T-cell (primary cell): ENCODE measurements at regions not wholly inside any gene's neighbourhood (a gene's known extent, or its start where the extent isn't known, plus 50 kb on each side); places are given as distances from the start of the nearest gene placed in this dataset.
"Not testable (repeated sequence)": the region's sequence is repeated elsewhere in the genome, so short reads cannot be mapped to it uniquely, and the experiment has no call there.

Experiments
- ATAC-seq, 4 experiments: fragments of 200-7000 bp in 3 of 4; fragments of 150-1000 bp in 1 of 4; cut with Tn5 transposase; replicated peaks in 1 of 4; 1 replicate in 3 of 4; 2 replicates in 1 of 4; pipeline ENCODE4 v1.10.0; 2021; ENCODE audit warnings: moderate library complexity in 3 of 4, mild to moderate bottlenecking in 2 of 4, moderate number of reproducible peaks in 1 of 4
- CTCF ChIA-PET, 2 donors: fragments of 300-600 bp; sonication (Branson Sonifier 250); formaldehyde crosslinking; loops; one replicate each; lab custom pipeline; 2022; ENCODE audit warnings: antibody characterized with exemption in 2 of 2; lab: Charles Lee
- POLR2A ChIA-PET, 2 donors: fragments of 300-600 bp; sonication (Branson Sonifier 250); formaldehyde crosslinking; loops; one replicate each; lab custom pipeline; 2022; ENCODE audit warnings: antibody characterized with exemption in 2 of 2; lab: Charles Lee
- DNase-seq, 35 experiments: peaks; one replicate each; pipeline versions ENCODE4 v3.0.0 to v3.0.0-alpha.2; 2013 to 2023
- H3K27ac ChIP-seq: one replicate; pipeline ENCODE4 v1.5.1; 2013; ENCODE audit warnings: low read length
- H3K27me3 ChIP-seq, 2 experiments: replicated peaks in 1 of 2; 1 replicate in 1 of 2; 2 replicates in 1 of 2; pipeline versions ENCODE4 v1.6.1 to v1.7.0; 2013; ENCODE audit warnings: low read length in 1 of 2, mixed read lengths in 1 of 2; ENCODE audit not compliant: control insufficient read depth in 2 of 2, insufficient read depth in 2 of 2; ENCODE audit errors: extremely low read depth in 1 of 2
- H3K36me3 ChIP-seq, 2 donors: 1 replicate in 1 of 2; 2 replicates in 1 of 2; pipeline versions ENCODE4 v1.6.1 to v1.7.0; 2013; ENCODE audit warnings: low read length in 1 of 2; ENCODE audit not compliant: control insufficient read depth in 2 of 2, insufficient read depth in 1 of 2; ENCODE audit errors: extremely low read depth in 1 of 2
- H3K4me1 ChIP-seq, 2 experiments: 1 replicate in 1 of 2; 2 replicates in 1 of 2; pipeline versions ENCODE4 v1.6.1 to v1.7.0; 2013; ENCODE audit warnings: low read length in 2 of 2, mixed read lengths in 1 of 2; ENCODE audit not compliant: insufficient read depth in 2 of 2, control insufficient read depth in 1 of 2; ENCODE audit errors: extremely low read depth in 1 of 2
- H3K4me3 ChIP-seq, 2 donors: 1 replicate in 1 of 2; 2 replicates in 1 of 2; pipeline versions ENCODE4 v1.5.1 to v1.7.0; 2013; ENCODE audit warnings: mild to moderate bottlenecking in 2 of 2, low read length in 1 of 2, moderate library complexity in 1 of 2; ENCODE audit not compliant: control insufficient read depth in 1 of 2; ENCODE audit errors: extremely low read depth in 1 of 2
- H3K9me3 ChIP-seq: 2 replicates; pipeline ENCODE4 v1.7.0; 2013
- H3K27ac Mint-ChIP-seq, 2 donors: one replicate each; pipeline ENCODE4 v1.8.0; 2020 to 2021; ENCODE audit warnings: mild to moderate bottlenecking in 2 of 2, mixed read lengths in 2 of 2
- H3K27me3 Mint-ChIP-seq, 2 donors: one replicate each; pipeline ENCODE4 v1.8.0; 2021 to 2022; ENCODE audit warnings: mixed read lengths in 2 of 2
- H3K36me3 Mint-ChIP-seq: one replicate; pipeline ENCODE4 v1.8.0; 2021; ENCODE audit warnings: mixed read lengths
- H3K4me1 Mint-ChIP-seq, 3 donors: one replicate each; pipeline ENCODE4 v1.8.0; 2020 to 2022; ENCODE audit warnings: mixed read lengths in 3 of 3, mild to moderate bottlenecking in 1 of 3
- H3K4me3 Mint-ChIP-seq, 3 donors: one replicate each; pipeline ENCODE4 v1.8.0; 2020 to 2022; ENCODE audit warnings: mild to moderate bottlenecking in 3 of 3, mixed read lengths in 3 of 3, moderate library complexity in 3 of 3
- H3K9me3 Mint-ChIP-seq, 3 donors: one replicate each; pipeline ENCODE4 v1.8.0; 2020 to 2022; ENCODE audit warnings: mixed read lengths in 3 of 3
- WGBS: methylation state at CpG from one replicate; pipeline ENCODE4 v1.1.5; 2013; ENCODE audit warnings: missing lambda C conversion rate; ENCODE audit not compliant: insufficient coverage; 5-methylcytosine and 5-hydroxymethylcytosine counted together

DNA sequence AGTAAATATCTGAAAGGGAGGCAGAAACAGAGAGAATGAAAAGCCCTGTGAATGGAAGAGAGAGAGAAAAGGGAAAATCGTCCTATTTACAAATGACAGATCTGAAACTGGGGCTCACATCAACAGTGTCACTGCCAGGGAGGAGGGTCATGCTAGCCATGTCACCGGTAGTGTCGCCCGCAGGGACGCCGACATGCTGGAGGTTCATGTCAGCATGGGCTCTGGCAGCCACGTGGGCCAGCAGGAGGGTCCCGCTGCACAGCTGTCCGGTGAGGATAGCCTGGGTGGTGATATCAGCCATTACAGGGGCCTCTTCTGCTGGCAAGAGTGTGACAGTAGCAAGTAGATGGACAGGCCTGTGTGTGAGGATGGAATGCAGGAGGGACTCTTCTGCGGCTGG lies 738.6 kb upstream of the DEFB115 start:
- H3K4me1 ChIP-seq, H3K36me3 Mint-ChIP-seq, H3K27me3 Mint-ChIP-seq, H3K36me3 ChIP-seq, H3K9me3 ChIP-seq, H3K27ac ChIP-seq, H3K4me1 Mint-ChIP-seq, DNase-seq, H3K27ac Mint-ChIP-seq, H3K4me3 ChIP-seq, POLR2A ChIA-PET, H3K4me3 Mint-ChIP-seq, ATAC-seq, H3K27me3 ChIP-seq, CTCF ChIA-PET: not testable (repeated sequence)
- H3K9me3 Mint-ChIP-seq: peaks cover 8 to 18% (median 15%) of the 10 kb centered on the region in 3 donors
- 91% methylated on average over 8 of the region's 10 CpGs for WGBS

- not testable (repeated sequence) for H3K27me3 ChIP-seq
Measured at GRCh38 chr20:30521686-30522415, 735.6 kb upstream of the DEFB115 start.

DNA sequence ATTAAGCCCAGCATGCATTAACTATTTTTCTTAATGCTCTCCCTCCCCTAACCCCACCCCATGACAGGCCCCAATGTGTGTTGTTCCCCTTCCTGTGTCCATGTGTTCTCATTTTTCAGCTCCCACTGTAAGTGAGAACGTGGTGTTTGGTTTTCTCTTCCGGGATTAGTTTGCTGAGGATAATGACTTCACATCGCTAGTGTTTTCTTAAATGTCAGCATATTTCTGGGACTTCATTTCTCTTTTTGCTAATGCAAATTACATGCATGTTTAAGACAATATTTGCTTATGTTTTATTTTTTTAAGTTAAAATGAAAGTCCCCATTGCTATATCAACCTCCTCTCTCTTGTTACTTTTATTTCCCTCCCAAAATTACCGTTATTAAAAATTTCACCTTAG lies 733.3 kb upstream of the DEFB115 start:
- WGBS: no CpG with 5 or more reads among the region's 4 CpGs
- H3K9me3 ChIP-seq, H3K4me1 ChIP-seq, H3K27me3 ChIP-seq, ATAC-seq, H3K36me3 ChIP-seq, POLR2A ChIA-PET, CTCF ChIA-PET, H3K36me3 Mint-ChIP-seq, H3K4me1 Mint-ChIP-seq, H3K4me3 Mint-ChIP-seq, DNase-seq, H3K4me3 ChIP-seq, H3K27me3 Mint-ChIP-seq, H3K27ac ChIP-seq, H3K27ac Mint-ChIP-seq: not testable (repeated sequence)
- peaks cover 4 to 11% (median 10%) of the 10 kb centered on the region in 3 donors for H3K9me3 Mint-ChIP-seq

More at GRCh38 chr20:30521686-30522415, 735.6 kb upstream of the DEFB115 start:
- H3K9me3 Mint-ChIP-seq, POLR2A ChIA-PET, H3K4me3 Mint-ChIP-seq, ATAC-seq, DNase-seq, H3K27me3 Mint-ChIP-seq, H3K4me3 ChIP-seq, H3K27ac Mint-ChIP-seq, H3K27ac ChIP-seq, H3K4me1 Mint-ChIP-seq, H3K36me3 Mint-ChIP-seq, H3K36me3 ChIP-seq, H3K9me3 ChIP-seq, CTCF ChIA-PET, H3K4me1 ChIP-seq: not testable (repeated sequence)
- WGBS: 96% methylated on average over 5 of the region's 15 CpGs

- H3K27me3 ChIP-seq, H3K4me3 Mint-ChIP-seq, H3K27me3 Mint-ChIP-seq, H3K9me3 ChIP-seq, H3K36me3 ChIP-seq, ATAC-seq, POLR2A ChIA-PET, H3K27ac ChIP-seq, H3K4me1 ChIP-seq, H3K27ac Mint-ChIP-seq, H3K4me3 ChIP-seq, DNase-seq, H3K4me1 Mint-ChIP-seq, H3K36me3 Mint-ChIP-seq, CTCF ChIA-PET: not testable (repeated sequence)
- H3K9me3 Mint-ChIP-seq: peaks cover 8 to 14% (median 10%) of the 10 kb centered on the region in 3 donors
- 83% methylated on average over 1 of the region's 2 CpGs for WGBS
Measured at GRCh38 chr20:30524761-30525160, 732.7 kb upstream of the DEFB115 start.

- H3K4me3 ChIP-seq, DNase-seq, H3K27me3 Mint-ChIP-seq, H3K9me3 ChIP-seq, H3K4me1 ChIP-seq, POLR2A ChIA-PET, CTCF ChIA-PET, H3K27ac ChIP-seq, H3K36me3 Mint-ChIP-seq, H3K4me1 Mint-ChIP-seq, H3K36me3 ChIP-seq, H3K27me3 ChIP-seq, H3K27ac Mint-ChIP-seq, ATAC-seq, H3K4me3 Mint-ChIP-seq: not testable (repeated sequence)
- H3K9me3 Mint-ChIP-seq: peaks cover 4 to 10% (median 8%) of the 10 kb centered on the region in 3 donors
Measured at GRCh38 chr20:30533653-30534052, 723.8 kb upstream of the DEFB115 start.

- H3K4me3 ChIP-seq, H3K36me3 ChIP-seq, H3K36me3 Mint-ChIP-seq, ATAC-seq, POLR2A ChIA-PET, H3K4me1 ChIP-seq, DNase-seq, H3K9me3 ChIP-seq, H3K4me1 Mint-ChIP-seq, H3K4me3 Mint-ChIP-seq, H3K27ac ChIP-seq, CTCF ChIA-PET, H3K27ac Mint-ChIP-seq, H3K27me3 ChIP-seq, H3K27me3 Mint-ChIP-seq: not testable (repeated sequence)
- WGBS: 50% methylated on average over 18 of the region's 20 CpGs
- peaks cover 8 to 11% (median 9%) of the 10 kb centered on the region in 3 donors for H3K9me3 Mint-ChIP-seq
Measured at GRCh38 chr20:30537459-30537858, 720.0 kb upstream of the DEFB115 start.
